Hematopoietic multipotent progenitor cell treated with erythropoietin and hydrocortisone succinate and interleukin-3 and kit ligand, for 8 days (in vitro differentiated cells): ENCODE measurements at regions not wholly inside any gene's neighbourhood (a gene's known extent, or its start where the extent isn't known, plus 50 kb on each side); places are given as distances from the start of the nearest gene placed in this dataset.

ENCODE experiments used
- DNase-seq: peaks from one replicate; pipeline ENCODE4 v3.0.0-alpha.2; 2015

DNA sequence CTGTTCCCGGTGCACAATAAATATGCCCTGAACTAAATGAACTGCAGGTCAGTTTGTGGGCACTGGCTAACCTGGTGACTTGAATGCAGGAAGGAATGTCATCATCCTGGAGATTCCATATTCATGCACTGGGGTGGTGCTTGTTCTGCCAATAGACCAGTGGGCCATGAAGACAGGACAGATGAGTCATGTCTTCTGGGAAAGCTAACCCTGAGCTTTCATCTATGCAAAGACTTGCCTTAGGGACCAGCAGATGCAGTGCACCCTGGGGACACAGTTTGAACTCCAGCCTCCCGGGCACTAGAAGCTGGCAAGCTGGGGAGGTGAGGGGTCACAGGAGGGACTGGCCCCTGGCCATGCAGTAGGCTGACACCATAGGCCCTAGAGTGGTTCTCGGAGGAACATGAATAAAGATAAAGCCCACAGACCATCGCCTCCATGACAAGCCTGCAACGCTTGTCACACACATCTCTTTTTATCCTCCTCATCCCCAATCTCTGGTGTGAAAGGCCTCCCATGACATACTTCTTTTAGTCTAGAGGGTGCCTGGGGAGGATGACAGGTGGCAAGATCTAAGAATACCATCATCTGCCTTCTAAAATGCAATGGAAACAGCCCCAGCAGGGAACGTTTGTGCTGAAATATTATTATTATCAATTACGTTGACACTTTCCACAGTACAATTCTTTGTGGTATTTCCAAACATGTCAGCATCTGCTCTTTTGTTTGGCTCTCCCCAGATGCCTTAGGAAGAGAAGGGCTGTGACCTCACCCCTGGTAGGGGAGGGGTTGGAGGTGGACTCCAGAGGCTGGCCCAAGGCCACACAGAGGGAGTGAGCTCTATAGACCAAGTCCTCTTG lies 267.4 kb upstream of the RAB6C start:
- no peak for DNase-seq

DNA sequence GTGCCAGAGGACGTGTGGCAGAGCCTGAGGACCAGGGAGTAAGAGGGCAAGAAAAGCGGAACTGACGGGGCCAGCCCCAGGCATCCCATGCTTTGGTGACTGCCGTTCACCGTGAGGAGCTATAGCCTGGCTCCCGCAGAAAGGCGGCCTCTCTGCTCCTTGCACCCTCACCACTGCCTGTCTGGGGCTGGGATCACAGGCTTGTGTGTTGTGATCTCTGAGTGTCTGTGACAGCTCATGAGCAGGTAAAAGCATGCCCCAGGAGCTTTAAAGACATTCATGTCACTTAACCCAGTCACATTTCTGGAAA lies 266.8 kb upstream of the RAB6C start:
- DNase-seq = no peak

- DNase-seq = no peak
Observed at GRCh38 chr2:129713337-129713736, 266.1 kb upstream of the RAB6C start.

- DNase-seq = no peak
Observed at GRCh38 chr2:129716781-129717559, 262.5 kb upstream of the RAB6C start.

GRCh38 chr2:129717560-129718130 lies 261.8 kb upstream of the RAB6C start:
- DNase-seq = no peak

GRCh38 chr2:129719335-129719734 lies 260.1 kb upstream of the RAB6C start:
- no peak for DNase-seq

DNA sequence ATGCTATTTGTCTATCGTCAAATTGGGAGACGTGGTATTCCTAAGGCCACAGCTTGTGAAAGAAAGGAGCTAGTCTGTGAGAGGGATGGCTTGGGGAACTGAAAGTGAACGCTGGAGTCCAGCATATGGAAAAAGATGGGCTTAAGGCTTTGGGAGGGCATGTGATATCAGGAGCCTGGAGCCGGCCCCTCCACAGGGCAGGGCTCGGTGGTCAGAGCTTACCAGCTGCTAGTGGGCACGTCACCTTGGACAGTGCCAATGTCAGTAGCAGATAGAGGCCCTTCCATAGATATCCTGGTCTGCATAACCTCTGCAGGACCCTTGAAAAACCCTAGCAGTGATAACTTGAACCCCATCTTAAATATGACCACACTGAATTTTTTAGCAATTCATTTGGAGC lies 259.1 kb upstream of the RAB6C start:
- DNase-seq = no peak

DNA sequence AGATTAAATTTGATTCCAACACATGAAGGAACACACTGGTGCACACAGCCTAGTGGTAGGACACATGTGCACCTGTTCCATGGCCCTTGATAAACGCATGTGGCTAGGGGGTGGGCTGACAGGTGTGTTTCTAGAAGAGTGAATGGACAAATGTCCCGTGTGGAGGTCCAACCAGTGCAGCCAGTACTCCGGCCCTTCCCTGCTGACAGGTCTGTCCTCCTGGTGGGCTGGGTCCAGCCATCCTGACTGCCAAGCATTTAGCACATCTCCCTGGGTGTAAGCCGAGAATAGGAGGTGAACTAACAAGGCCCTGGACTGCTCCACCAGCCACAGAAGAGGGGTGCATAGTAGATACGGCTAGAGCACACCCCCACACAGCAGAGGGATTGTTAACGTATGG lies 258.7 kb upstream of the RAB6C start:
- DNase-seq = no peak

GRCh38 chr2:129721236-129721635 lies 258.2 kb upstream of the RAB6C start:
- DNase-seq = no peak

DNA sequence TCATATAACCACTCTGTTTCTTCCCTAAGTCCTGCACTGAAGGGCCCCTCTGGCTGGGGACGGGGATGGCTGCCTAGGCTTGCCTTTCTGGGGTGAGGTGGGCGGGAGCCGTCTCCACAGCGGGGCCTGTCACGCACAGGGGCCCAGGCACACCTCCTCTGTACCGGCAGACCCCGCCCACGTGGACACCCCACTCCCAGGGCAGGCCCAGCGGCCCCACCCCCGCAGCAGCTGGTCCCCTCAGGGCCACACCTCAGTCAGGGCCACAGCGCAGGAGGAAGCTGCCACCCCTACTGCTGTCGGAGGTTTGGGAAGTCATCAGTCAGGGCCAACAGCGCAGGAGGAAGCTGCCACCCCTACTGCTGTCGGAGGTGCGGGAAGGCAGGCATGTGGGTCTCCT lies 257.6 kb upstream of the RAB6C start:
- no peak for DNase-seq

DNA sequence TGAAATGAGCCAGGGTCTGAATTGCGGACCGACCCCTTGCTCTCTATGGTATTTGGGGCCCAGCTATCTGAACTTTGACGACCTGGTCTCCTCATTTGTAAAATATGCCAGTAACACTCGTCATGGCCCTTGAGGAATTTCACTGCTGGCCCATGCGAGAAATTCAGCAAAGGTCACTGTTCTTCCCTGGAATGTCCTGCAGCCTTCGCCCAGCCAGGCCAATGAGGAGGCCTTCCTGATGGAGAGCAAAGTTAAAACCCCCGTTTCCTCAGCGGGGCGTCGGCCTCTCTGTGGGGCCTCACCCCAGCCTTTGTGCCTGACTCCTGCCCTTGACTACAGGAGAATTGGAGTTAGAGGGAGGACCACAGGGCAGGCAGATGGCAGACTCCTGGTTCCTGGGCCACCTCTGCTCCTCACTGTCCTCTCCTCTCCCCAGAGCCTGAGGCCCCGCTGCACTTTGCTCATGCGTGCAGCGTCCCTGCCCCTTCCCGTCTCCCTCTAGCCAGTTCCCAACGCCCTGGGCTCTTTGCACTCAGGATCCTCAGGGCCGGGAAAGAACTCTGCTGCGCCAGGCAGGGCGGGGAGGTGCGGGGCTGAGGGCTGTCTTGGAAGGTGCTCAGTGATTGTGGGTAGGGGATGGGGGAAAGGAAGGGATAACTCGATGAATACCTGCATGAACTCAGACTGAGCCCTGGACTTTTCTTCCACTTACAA lies 257.0 kb upstream of the RAB6C start:
- DNase-seq = no peak

GRCh38 chr2:129723277-129724020 lies 256.0 kb upstream of the RAB6C start:
- no peak for DNase-seq

DNA sequence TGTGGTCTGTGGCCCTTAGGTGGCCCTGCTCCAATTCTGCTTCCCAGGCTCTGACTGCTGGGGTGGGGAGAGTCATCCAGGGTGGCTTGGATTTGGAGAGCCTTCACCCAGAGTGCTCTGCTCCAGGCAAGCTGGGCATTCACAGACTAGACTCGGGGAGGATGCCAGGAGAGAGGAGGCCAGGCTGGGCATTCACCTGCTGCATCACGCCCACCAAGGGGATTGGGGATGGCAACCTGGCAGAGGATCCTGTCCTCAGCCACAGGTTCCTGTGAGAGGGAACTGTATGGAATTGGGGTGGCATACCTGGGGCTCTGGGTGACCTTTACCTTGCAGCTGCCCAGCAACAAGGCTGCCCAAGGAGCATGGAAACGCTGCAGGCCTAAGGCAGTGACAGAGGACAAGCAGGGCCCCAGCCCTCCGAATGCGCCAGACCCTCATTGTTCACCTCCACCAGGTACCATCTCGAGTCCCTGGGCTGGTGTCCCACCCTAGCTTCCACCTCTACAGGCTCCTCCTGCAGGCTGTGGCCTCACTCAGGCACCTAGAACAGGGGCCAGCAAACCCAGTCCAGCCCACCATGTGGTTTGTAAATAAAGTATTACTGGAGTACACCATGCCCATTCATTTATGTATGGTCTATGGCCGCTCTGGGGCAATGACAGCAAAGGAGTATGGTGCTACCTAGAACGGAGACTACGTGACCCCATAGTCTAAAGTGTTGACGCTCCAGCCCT lies 255.3 kb upstream of the RAB6C start:
- no peak for DNase-seq

- no peak for DNase-seq
Observed at GRCh38 chr2:129726216-129726615, 253.2 kb upstream of the RAB6C start.

GRCh38 chr2:129727286-129727685 lies 252.2 kb upstream of the RAB6C start:
- DNase-seq = no peak

GRCh38 chr2:129728035-129728972 lies 251.2 kb upstream of the RAB6C start:
- no peak for DNase-seq

- no peak for DNase-seq
Observed at GRCh38 chr2:129729011-129729410, 250.5 kb upstream of the RAB6C start.

DNA sequence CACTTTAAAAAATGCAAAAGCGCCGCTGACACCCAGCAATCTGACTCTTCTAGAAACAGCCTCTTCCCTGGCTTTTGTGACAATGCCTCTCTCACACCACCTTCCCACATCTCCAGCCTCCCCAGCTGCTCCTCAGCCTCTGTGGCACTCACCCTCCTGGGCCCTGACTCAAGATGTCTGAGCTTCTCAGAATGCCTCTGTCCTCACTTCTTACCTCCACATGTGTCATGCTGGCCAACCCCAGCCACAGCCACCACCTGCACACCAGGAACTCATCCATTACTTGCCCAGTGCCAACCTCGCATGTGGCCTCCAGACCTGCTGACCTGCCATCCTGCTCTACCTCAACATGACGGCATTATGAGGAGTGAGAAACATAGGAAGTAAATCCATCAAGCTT lies 249.8 kb upstream of the RAB6C start:
- DNase-seq = no peak

DNA sequence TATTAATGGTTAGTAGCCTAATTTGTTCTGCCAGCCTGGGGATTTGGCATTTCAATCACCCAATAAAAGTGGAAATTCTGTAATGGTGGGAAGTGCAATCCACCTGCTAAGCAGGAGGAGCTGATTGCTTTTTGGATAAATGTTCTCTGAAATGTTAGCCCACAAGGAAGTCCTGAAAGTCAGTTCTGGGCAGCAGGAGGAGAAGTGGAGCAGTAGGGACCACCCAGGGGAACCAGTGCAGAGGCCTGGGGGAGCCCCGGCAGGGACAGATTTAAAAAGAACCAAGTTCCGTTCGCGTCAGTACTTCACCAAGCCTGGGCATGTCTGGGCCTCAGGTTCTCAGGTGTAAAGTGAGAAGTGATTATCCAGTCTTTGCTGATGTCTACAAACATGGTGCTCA lies 248.5 kb upstream of the RAB6C start:
- DNase-seq = no peak

DNA sequence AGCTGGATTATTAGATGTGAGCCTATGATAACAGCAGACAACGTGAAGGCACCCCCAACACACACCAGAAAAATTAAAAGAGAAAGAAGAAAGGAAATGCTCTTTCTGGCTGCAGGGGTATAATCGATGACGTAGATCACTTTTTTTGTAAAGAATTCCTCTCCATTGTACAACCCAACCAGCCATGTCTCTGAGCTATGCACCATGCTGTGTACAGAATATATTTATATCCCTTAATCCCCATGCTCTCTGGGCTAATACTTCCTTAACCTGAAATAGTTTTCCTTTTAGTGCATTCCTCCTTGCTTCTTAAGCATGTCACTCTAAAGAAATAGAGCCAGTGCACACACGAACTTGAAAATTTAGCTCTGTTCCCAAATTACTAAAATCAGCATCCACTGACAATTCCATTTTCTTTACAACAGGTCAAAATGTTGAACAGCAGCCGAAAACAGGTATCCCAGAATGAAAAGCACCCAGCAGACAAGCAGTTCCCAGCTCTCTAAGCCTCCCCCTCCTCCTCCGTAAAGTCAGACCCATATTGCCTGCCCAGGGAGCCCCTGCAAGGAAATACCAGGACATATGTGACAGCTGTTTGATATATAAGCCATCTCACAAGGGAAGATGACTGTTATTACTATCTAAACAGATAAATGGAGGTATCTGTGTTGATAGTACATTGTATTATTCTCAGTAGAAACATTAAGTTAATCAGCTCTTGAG lies 247.4 kb upstream of the RAB6C start:
- DNase-seq = no peak
